Neuronal stem cell (in vitro differentiated cells): ENCODE measurements at regions not wholly inside any gene's neighbourhood (a gene's known extent, or its start where the extent isn't known, plus 50 kb on each side); places are given as distances from the start of the nearest gene placed in this dataset.
A peak's percentile ranks its signal among the peaks of the same experiment; 100 is the strongest.

Source experiments
- DNase-seq: peaks from one replicate; pipeline ENCODE4 v3.0.0-alpha.2; 2013; ENCODE audit warnings: low spot score
- H2AFZ ChIP-seq: one replicate; pipeline ENCODE4 v1.6.1; 2013; ENCODE audit warnings: mild to moderate bottlenecking, low read length, inconsistent platforms
- H2AK5ac ChIP-seq: 2 replicates; pipeline ENCODE4 v1.6.1; 2013; ENCODE audit warnings: low read depth, mild to moderate bottlenecking, inconsistent platforms, low read length, moderate library complexity, mixed read lengths
- H2BK120ac ChIP-seq: 2 replicates; pipeline ENCODE4 v1.6.1; 2013; ENCODE audit warnings: low read depth, mild to moderate bottlenecking, inconsistent platforms, low read length, moderate library complexity, mixed read lengths
- H2BK12ac ChIP-seq: one replicate; pipeline ENCODE4 v1.6.1; 2013; ENCODE audit warnings: low read length, inconsistent platforms
- H2BK15ac ChIP-seq: 2 replicates; pipeline ENCODE4 v1.6.1; 2013; ENCODE audit warnings: mild to moderate bottlenecking, low read length, inconsistent platforms, mixed read lengths
- H2BK5ac ChIP-seq: one replicate; pipeline ENCODE4 v1.6.1; 2013; ENCODE audit warnings: inconsistent platforms, mild to moderate bottlenecking, low read length, moderate library complexity
- H3K14ac ChIP-seq: one replicate; pipeline ENCODE4 v1.6.1; 2013; ENCODE audit warnings: low read length, inconsistent platforms
- H3K18ac ChIP-seq: 2 replicates; pipeline ENCODE4 v1.6.1; 2013; ENCODE audit warnings: low read length, inconsistent platforms
- H3K23ac ChIP-seq: 2 replicates; pipeline ENCODE4 v1.6.1; 2013; ENCODE audit warnings: low read depth, mild to moderate bottlenecking, mixed read lengths, low read length, inconsistent platforms; ENCODE audit not compliant: poor library complexity
- H3K27ac ChIP-seq: replicated peaks from 3 replicates; pipeline ENCODE4 v1.5.1; 2013; ENCODE audit warnings: low read length, inconsistent platforms
- H3K27me3 ChIP-seq, 3 experiments: 2 replicates each; pipeline ENCODE4 v1.6.1; 2013; ENCODE audit warnings: low read length in 3 of 3, mild to moderate bottlenecking in 2 of 3, inconsistent platforms in 1 of 3, low read depth in 1 of 3, mixed read lengths in 1 of 3, moderate library complexity in 1 of 3; ENCODE audit not compliant: control insufficient read depth in 3 of 3, insufficient read depth in 3 of 3
- H3K36me3 ChIP-seq, 2 donors: replicated peaks in 1 of 2; 2 replicates each; pipeline ENCODE4 v1.6.1; 2013; ENCODE audit warnings: low read length in 2 of 2; ENCODE audit not compliant: control insufficient read depth in 2 of 2, insufficient read depth in 2 of 2
- H3K4ac ChIP-seq: 2 replicates; pipeline ENCODE4 v1.6.1; 2013; ENCODE audit warnings: inconsistent platforms, mild to moderate bottlenecking, low read length, moderate library complexity
- H3K4me1 ChIP-seq, 2 donors: 1 replicate in 1 of 2; 2 replicates in 1 of 2; pipeline ENCODE4 v1.6.1; 2013; ENCODE audit warnings: low read length in 2 of 2, low read depth in 1 of 2; ENCODE audit not compliant: control insufficient read depth in 2 of 2, insufficient read depth in 1 of 2
- H3K4me2 ChIP-seq: one replicate; pipeline ENCODE4 v1.6.1; 2013; ENCODE audit warnings: mild to moderate bottlenecking, low read length, inconsistent platforms; ENCODE audit not compliant: insufficient read depth, poor library complexity, severe bottlenecking
- H3K4me3 ChIP-seq, 2 donors: 2 replicates each; pipeline ENCODE4 v1.5.1; 2013; ENCODE audit warnings: low read length in 2 of 2, mild to moderate bottlenecking in 2 of 2, inconsistent platforms in 1 of 2, moderate library complexity in 1 of 2
- H3K79me1 ChIP-seq: one replicate; pipeline ENCODE4 v1.6.1; 2013; ENCODE audit warnings: low read depth, mild to moderate bottlenecking, inconsistent platforms, low read length, moderate library complexity
- H3K9ac ChIP-seq: one replicate; pipeline ENCODE4 v1.6.1; 2013; ENCODE audit warnings: mild to moderate bottlenecking, low read depth, low read length, inconsistent platforms; ENCODE audit not compliant: poor library complexity
- H3K9me3 ChIP-seq, 2 donors: replicated peaks in 1 of 2; 2 replicates each; pipeline versions ENCODE3 to v1.6.1; 2013; ENCODE audit warnings: low read length in 2 of 2, mild to moderate bottlenecking in 2 of 2, inconsistent platforms in 1 of 2, low read depth in 1 of 2, mixed read lengths in 1 of 2, moderate library complexity in 1 of 2; ENCODE audit not compliant: control insufficient read depth in 2 of 2, insufficient read depth in 1 of 2
- H4K8ac ChIP-seq: one replicate; pipeline ENCODE4 v1.6.1; 2013; ENCODE audit warnings: low read depth, mild to moderate bottlenecking, inconsistent platforms, low read length, moderate library complexity
- H4K91ac ChIP-seq: one replicate; pipeline ENCODE4 v1.6.1; 2013; ENCODE audit warnings: low read length, low read depth, mild to moderate bottlenecking, inconsistent platforms; ENCODE audit not compliant: poor library complexity
- WGBS, 2 donors: extraction: QIAGEN DNeasy Blood & Tissue Kit; methylation state at CpG; one replicate each; pipeline ENCODE4 v1.1.7; 2013; ENCODE audit warnings: missing lambda C conversion rate in 2 of 2, mixed read lengths in 1 of 2; ENCODE audit not compliant: insufficient read length in 2 of 2, insufficient replicate concordance in 1 of 2; ENCODE audit errors: extremely low coverage in 2 of 2; 5-methylcytosine and 5-hydroxymethylcytosine counted together

GRCh38 chr6:906920-907319 lies 214.0 kb upstream of the EXOC2 start:
- no peak overlapping the region for H3K14ac ChIP-seq
- H2BK12ac ChIP-seq = no peak overlapping the region
- peak overlapping the region; percentile 56 for H2AK5ac ChIP-seq
- no peak overlapping the region for H3K4me3 ChIP-seq
- peak overlapping the region; percentile 89 for H3K23ac ChIP-seq
- no peaks in the 10 kb centered on the region for H3K27me3 ChIP-seq
- H3K4ac ChIP-seq = no peak overlapping the region
- no peak overlapping the region for H2BK5ac ChIP-seq
- DNase-seq = peak; percentile 24
- peak overlapping the region; percentile 55 for H2AFZ ChIP-seq
- H2BK120ac ChIP-seq = no peak overlapping the region
- H2BK15ac ChIP-seq = no peak overlapping the region
- peak overlapping the region; percentile 89 for H3K18ac ChIP-seq
- peaks cover 0 to 3% of the 10 kb centered on the region in 2 donors for H3K9me3 ChIP-seq
- H3K27ac ChIP-seq = no peak overlapping the region
- no peaks in the 10 kb centered on the region for H3K79me1 ChIP-seq
- no peak overlapping the region for H4K91ac ChIP-seq
- H4K8ac ChIP-seq = no peak overlapping the region
- WGBS, 2 donors = no CpG with 5 or more reads among the region's 11 CpGs
- H3K4me1 ChIP-seq = peaks cover 0 to 2% of the 10 kb centered on the region in 2 donors
- no peak overlapping the region for H3K9ac ChIP-seq
- H3K36me3 ChIP-seq = no peaks in the 10 kb centered on the region
- no peak overlapping the region for H3K4me2 ChIP-seq

- peaks cover 0 to 3% of the 10 kb centered on the region in 2 donors for H3K9me3 ChIP-seq
- H2BK5ac ChIP-seq = no peak overlapping the region
- H4K8ac ChIP-seq = no peak overlapping the region
- H2AFZ ChIP-seq = no peak overlapping the region
- H3K4me3 ChIP-seq = no peak overlapping the region
- peaks cover 0 to 5% of the 10 kb centered on the region in 2 donors for H3K4me1 ChIP-seq
- no peak overlapping the region for H3K27ac ChIP-seq
- no peaks in the 10 kb centered on the region for H3K79me1 ChIP-seq
- H3K18ac ChIP-seq = no peak overlapping the region
- no peaks in the 10 kb centered on the region for H3K27me3 ChIP-seq
- no peak overlapping the region for H2BK12ac ChIP-seq
- no peak overlapping the region for H3K14ac ChIP-seq
- no peak for DNase-seq
- no peaks in the 10 kb centered on the region for H3K36me3 ChIP-seq
- H2BK120ac ChIP-seq = no peak overlapping the region
- H3K23ac ChIP-seq = no peak overlapping the region
- H2AK5ac ChIP-seq = no peak overlapping the region
- no peak overlapping the region for H2BK15ac ChIP-seq
- no peak overlapping the region for H4K91ac ChIP-seq
- H3K4ac ChIP-seq = no peak overlapping the region
- H3K9ac ChIP-seq = no peak overlapping the region
- no peak overlapping the region for H3K4me2 ChIP-seq
These were observed 212.6 kb upstream of the EXOC2 start for GRCh38 chr6:905556-905955.

GRCh38 chr6:904994-905393 lies 212.1 kb upstream of the EXOC2 start:
- Histone ChIP-seq H2AK5ac (no peak overlapping the region), H4K91ac (no peak overlapping the region), H3K14ac (no peak overlapping the region), H3K23ac (no peak overlapping the region), H3K79me1 (no peaks in the 10 kb centered on the region), H3K36me3 (no peaks in the 10 kb centered on the region), H2BK15ac (no peak overlapping the region), H4K8ac (no peak overlapping the region), H3K27ac (no peak overlapping the region), H3K4me1 (peaks cover 0 to 5% of the 10 kb centered on the region in 2 donors), H2BK5ac (no peak overlapping the region), H2BK12ac (no peak overlapping the region), H3K9ac (no peak overlapping the region), H3K27me3 (no peaks in the 10 kb centered on the region), H3K9me3 (peaks cover 0 to 3% of the 10 kb centered on the region in 2 donors), H3K18ac (no peak overlapping the region), H3K4me2 (no peak overlapping the region), H2AFZ (no peak overlapping the region), H3K4ac (no peak overlapping the region), H3K4me3 (no peak overlapping the region), H2BK120ac (no peak overlapping the region)
- no peak for DNase-seq

- Histone ChIP-seq H2AFZ (no peak overlapping the region), H2BK5ac (no peak overlapping the region), H3K9me3 (peaks cover 0 to 3% of the 10 kb centered on the region in 2 donors), H4K8ac (no peak overlapping the region), H3K27me3 (no peaks in the 10 kb centered on the region), H3K14ac (no peak overlapping the region), H3K4me2 (no peak overlapping the region), H3K18ac (no peak overlapping the region), H3K9ac (no peak overlapping the region), H2BK15ac (no peak overlapping the region), H3K4ac (no peak overlapping the region), H3K4me1 (peaks cover 0 to 5% of the 10 kb centered on the region in 2 donors), H3K27ac (no peak overlapping the region), H3K79me1 (no peaks in the 10 kb centered on the region), H4K91ac (no peak overlapping the region), H3K23ac (no peak overlapping the region), H3K36me3 (no peaks in the 10 kb centered on the region), H2AK5ac (no peak overlapping the region), H2BK120ac (no peak overlapping the region), H2BK12ac (no peak overlapping the region), H3K4me3 (no peak overlapping the region)
- WGBS, 2 donors = no CpG with 5 or more reads among the region's 6 CpGs
- no peak for DNase-seq
These were observed 210.8 kb upstream of the EXOC2 start for GRCh38 chr6:903761-904160.
